ENCODE measurements at regions not wholly inside any gene's neighbourhood (a gene's known extent, or its start where the extent isn't known, plus 50 kb on each side); places are given as distances from the start of the nearest gene placed in this dataset.

DNA sequence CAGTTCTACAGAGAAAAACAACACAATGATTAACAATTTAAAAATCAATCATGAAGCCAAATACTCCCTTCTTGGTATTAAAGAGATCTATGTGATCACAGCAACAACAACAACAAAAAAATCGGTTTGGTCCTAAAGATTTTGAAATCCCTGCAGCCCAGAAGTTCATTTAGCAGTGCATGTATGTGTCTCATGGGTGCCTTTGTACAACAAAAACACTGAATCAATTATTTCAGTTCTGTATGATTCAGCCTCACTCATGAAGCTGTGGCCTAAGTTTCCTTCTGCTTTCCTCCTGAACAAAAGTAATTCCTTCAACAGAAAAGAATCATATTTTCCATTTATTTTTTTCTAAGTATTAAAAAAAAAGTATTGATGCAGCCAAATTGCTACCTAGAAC, 393.4 kb upstream of the NDST3 start:
- POLR2A ChIA-PET = no interaction called here
- no peak for ATAC-seq
- no TSS peak for BruUV-seq (replicated peaks)

GRCh38 chr4:117641519-117641918, 392.8 kb upstream of the NDST3 start:
- Histone ChIP-seq H3K4me1 (ENCODE audit: control insufficient read depth, insufficient read depth, low read length) (no peaks in the 10 kb centered on the region), H3K27ac (ENCODE audit: low read length) (no peak overlapping the region), H3K9me3 (ENCODE audit: control insufficient read depth, insufficient read depth, low read depth, low read length) (no peaks in the 10 kb centered on the region), H3K36me3 (ENCODE audit: control insufficient read depth, insufficient read depth, low read length) (no peaks in the 10 kb centered on the region), H3K4me3 (ENCODE audit: low read depth in 2 of 2, low read length in 2 of 2) (no peak overlapping the region), H3K27me3 (ENCODE audit: control insufficient read depth, insufficient read depth, low read length) (no peaks in the 10 kb centered on the region)
- BruUV-seq (replicated peaks) = no TSS peak
- intact Hi-C loops (cut with micrococcal nuclease; ENCODE audit: unreplicated experiment) (no loop called here), in situ Hi-C loops (cut with HindIII; ENCODE audit: low pct_unique_long_range_greater_than_20kb, low sequenced_read_pairs) (no loop called here)
- no peak for ATAC-seq
- DNase-seq (ENCODE audit: low read depth, low spot score) = no peak
- CTCF ChIA-PET = no interaction called here
- POLR2A ChIA-PET = no interaction called here
- TF ChIP-seq CTCF (IDR thresholded peaks at IDR 0.05) (no peak), TCF7L2 (IDR thresholded peaks at IDR 0.05; ENCODE audit: low read depth, low read length) (no peak), SIN3A (IDR thresholded peaks at IDR 0.05; ENCODE audit: borderline replicate concordance, insufficient read depth, low read depth, low read length) (no peak), REST (IDR thresholded peaks at IDR 0.05; ENCODE audit: insufficient read depth in 1 of 2, low read depth in 2 of 2, low read length in 1 of 2) (no peak), POLR2AphosphoS5 (IDR thresholded peaks at IDR 0.05; ENCODE audit: low read depth, low read length) (no peak)

More for the DNA sequence above, 393.4 kb upstream of the NDST3 start:
- Histone ChIP-seq H3K36me3 (ENCODE audit: control insufficient read depth, insufficient read depth, low read length) (no peaks in the 10 kb centered on the region), H3K9me3 (ENCODE audit: control insufficient read depth, insufficient read depth, low read depth, low read length) (no peaks in the 10 kb centered on the region), H3K27ac (ENCODE audit: low read length) (no peak overlapping the region), H3K4me1 (ENCODE audit: control insufficient read depth, insufficient read depth, low read length) (no peaks in the 10 kb centered on the region), H3K4me3 (ENCODE audit: low read depth in 2 of 2, low read length in 2 of 2) (no peak overlapping the region), H3K27me3 (ENCODE audit: control insufficient read depth, insufficient read depth, low read length) (no peaks in the 10 kb centered on the region)
- TF ChIP-seq REST (IDR thresholded peaks at IDR 0.05; ENCODE audit: insufficient read depth in 1 of 2, low read depth in 2 of 2, low read length in 1 of 2) (no peak), POLR2AphosphoS5 (IDR thresholded peaks at IDR 0.05; ENCODE audit: low read depth, low read length) (no peak), TCF7L2 (IDR thresholded peaks at IDR 0.05; ENCODE audit: low read depth, low read length) (no peak), SIN3A (IDR thresholded peaks at IDR 0.05; ENCODE audit: borderline replicate concordance, insufficient read depth, low read depth, low read length) (no peak), CTCF (IDR thresholded peaks at IDR 0.05) (no peak)
- in situ Hi-C loops (cut with HindIII; ENCODE audit: low pct_unique_long_range_greater_than_20kb, low sequenced_read_pairs) (no loop called here), intact Hi-C loops (cut with micrococcal nuclease; ENCODE audit: unreplicated experiment) (no loop called here)
- CTCF ChIA-PET = no interaction called here
- DNase-seq (ENCODE audit: low read depth, low spot score) = no peak
